Neural progenitor cell (in vitro differentiated cells): ENCODE measurements at regions not wholly inside any gene's neighbourhood (a gene's known extent, or its start where the extent isn't known, plus 50 kb on each side); places are given as distances from the start of the nearest gene placed in this dataset.
"Not testable (repeated sequence)": the region's sequence is repeated elsewhere in the genome, so short reads cannot be mapped to it uniquely, and the experiment has no call there.

ENCODE experiments used
- DNase-seq: peaks from one replicate; pipeline ENCODE4 v3.0.0-alpha.2; 2016; ENCODE audit warnings: low spot score
- H2AFZ ChIP-seq: fragments of 200-600 bp; sonication (generic); replicated peaks from 2 replicates; pipeline ENCODE4 v1.6.1; 2016; ENCODE audit warnings: antibody characterized with exemption
- H3F3A ChIP-seq: fragments of 200-600 bp; sonication (generic); 2 replicates; pipeline ENCODE4 v1.6.1; 2016; ENCODE audit warnings: antibody characterized with exemption, low read depth
- H3K27ac ChIP-seq: fragments of 200-600 bp; sonication (generic); 2 replicates; pipeline ENCODE4 v1.5.1; 2016; ENCODE audit warnings: mild to moderate bottlenecking
- H3K27me3 ChIP-seq: fragments of 200-600 bp; sonication (generic); 2 replicates; pipeline ENCODE4 v1.6.1; 2016; ENCODE audit warnings: mild to moderate bottlenecking, moderate library complexity
- H3K36me3 ChIP-seq: fragments of 200-600 bp; sonication (generic); 2 replicates; pipeline ENCODE4 v1.5.1; 2016
- H3K4me1 ChIP-seq: fragments of 200-600 bp; sonication (generic); 2 replicates; pipeline ENCODE4 v1.6.1; 2016; ENCODE audit warnings: mixed run types
- H3K4me2 ChIP-seq: fragments of 200-600 bp; sonication (generic); 2 replicates; pipeline ENCODE4 v1.6.1; 2016
- H3K4me3 ChIP-seq: fragments of 200-600 bp; sonication (generic); 2 replicates; pipeline ENCODE4 v1.5.1; 2016
- H3K79me2 ChIP-seq: fragments of 200-600 bp; sonication (generic); 2 replicates; pipeline ENCODE4 v1.6.1; 2016; ENCODE audit warnings: low read depth
- H3K9ac ChIP-seq: fragments of 200-600 bp; sonication (generic); 2 replicates; pipeline ENCODE4 v1.6.1; 2016
- H3K9me3 ChIP-seq: fragments of 200-600 bp; sonication (generic); 2 replicates; pipeline ENCODE4 v1.5.1; 2016; ENCODE audit warnings: low read depth
- H4K20me1 ChIP-seq: fragments of 200-600 bp; sonication (generic); 2 replicates; pipeline ENCODE4 v1.6.1; 2016; ENCODE audit warnings: low read depth
- H3K27ac Mint-ChIP-seq: 3 replicates; pipeline ENCODE4 v1.8.0; 2021; ENCODE audit warnings: mixed read lengths
- H3K27me3 Mint-ChIP-seq: 2 replicates; pipeline ENCODE4 v1.8.0; 2022; ENCODE audit warnings: low read depth, mild to moderate bottlenecking, inconsistent platforms, moderate library complexity, mixed read lengths; ENCODE audit not compliant: insufficient read depth
- H3K36me3 Mint-ChIP-seq: 3 replicates; pipeline ENCODE4 v1.8.0; 2021; ENCODE audit warnings: mixed read lengths
- H3K4me1 Mint-ChIP-seq: 3 replicates; pipeline ENCODE4 v1.8.0; 2021; ENCODE audit warnings: mixed read lengths
- H3K4me3 Mint-ChIP-seq: 3 replicates; pipeline ENCODE4 v1.8.0; 2021; ENCODE audit warnings: mild to moderate bottlenecking, moderate library complexity, mixed read lengths
- H3K9me3 Mint-ChIP-seq: 3 replicates; pipeline ENCODE4 v1.8.0; 2020; ENCODE audit warnings: mixed read lengths
- CTCF ChIP-seq: fragments of 200-600 bp; sonication (generic); IDR thresholded peaks from 2 replicates; pipeline ENCODE4 v1.5.1; 2017; ENCODE audit warnings: antibody characterized with exemption, mild to moderate bottlenecking
- EZH2 ChIP-seq: fragments of 200-600 bp; sonication (generic); IDR thresholded peaks from 2 replicates; pipeline ENCODE4 v1.6.1; 2017; ENCODE audit warnings: antibody characterized with exemption, mild to moderate bottlenecking, moderate library complexity
- EZH2phosphoT487 ChIP-seq: fragments of 200-600 bp; sonication (generic); IDR thresholded peaks from 2 replicates; pipeline ENCODE4 v1.6.1; 2017; ENCODE audit warnings: antibody characterized with exemption

- H3K36me3 Mint-ChIP-seq: no peaks in the 10 kb centered on the region
- H2AFZ ChIP-seq: no peak overlapping the region
- no peaks in the 10 kb centered on the region for H3K27me3 ChIP-seq
- H3K4me3 ChIP-seq: no peak overlapping the region
- no peaks in the 10 kb centered on the region for H3F3A ChIP-seq
- H3K27ac ChIP-seq: no peak overlapping the region
- no peak overlapping the region for H3K4me2 ChIP-seq
- peaks cover 3% of the 10 kb centered on the region for H3K9me3 Mint-ChIP-seq
- no peaks in the 10 kb centered on the region for H3K4me1 Mint-ChIP-seq
- H3K79me2 ChIP-seq: no peaks in the 10 kb centered on the region
- no peaks in the 10 kb centered on the region for H3K4me1 ChIP-seq
- H3K36me3 ChIP-seq: no peaks in the 10 kb centered on the region
- H3K9me3 ChIP-seq: no peaks in the 10 kb centered on the region
- H3K27me3 Mint-ChIP-seq: no peaks in the 10 kb centered on the region
- TF ChIP-seq CTCF: no peak
- no peak for TF ChIP-seq EZH2
- TF ChIP-seq EZH2phosphoT487: no peak
- no peak overlapping the region for H3K4me3 Mint-ChIP-seq
- no peaks in the 10 kb centered on the region for H4K20me1 ChIP-seq
- no peak overlapping the region for H3K27ac Mint-ChIP-seq
- no peak for DNase-seq
- no peak overlapping the region for H3K9ac ChIP-seq
Measured at GRCh38 chr4:127379499-127379898, 253.3 kb upstream of the INTU start.

GRCh38 chr4:127379948-127380347 lies 252.8 kb upstream of the INTU start:
- not testable (repeated sequence) for H3K4me2 ChIP-seq, DNase-seq, H3F3A ChIP-seq, H3K27ac Mint-ChIP-seq, H3K36me3 ChIP-seq, H3K9me3 ChIP-seq, H3K36me3 Mint-ChIP-seq, H3K4me3 Mint-ChIP-seq, H3K27me3 ChIP-seq, H3K4me1 Mint-ChIP-seq, H3K4me3 ChIP-seq, H3K27me3 Mint-ChIP-seq, H2AFZ ChIP-seq, H3K4me1 ChIP-seq, H3K9me3 Mint-ChIP-seq, H3K79me2 ChIP-seq, H3K9ac ChIP-seq, H4K20me1 ChIP-seq, H3K27ac ChIP-seq

- H4K20me1 ChIP-seq: no peaks in the 10 kb centered on the region
- no peaks in the 10 kb centered on the region for H3K36me3 Mint-ChIP-seq
- DNase-seq: no peak
- no peak overlapping the region for H3K4me3 ChIP-seq
- H3K4me1 Mint-ChIP-seq: no peaks in the 10 kb centered on the region
- H3K9me3 ChIP-seq: no peaks in the 10 kb centered on the region
- H3K4me1 ChIP-seq: no peaks in the 10 kb centered on the region
- no peak overlapping the region for H3K27ac ChIP-seq
- no peaks in the 10 kb centered on the region for H3F3A ChIP-seq
- H3K27me3 ChIP-seq: no peaks in the 10 kb centered on the region
- no peak overlapping the region for H2AFZ ChIP-seq
- peaks cover 3% of the 10 kb centered on the region for H3K9me3 Mint-ChIP-seq
- TF ChIP-seq CTCF (no peak), EZH2phosphoT487 (no peak), EZH2 (no peak)
- H3K27ac Mint-ChIP-seq: no peak overlapping the region
- H3K27me3 Mint-ChIP-seq: no peaks in the 10 kb centered on the region
- no peak overlapping the region for H3K4me2 ChIP-seq
- no peaks in the 10 kb centered on the region for H3K36me3 ChIP-seq
- no peak overlapping the region for H3K4me3 Mint-ChIP-seq
- no peaks in the 10 kb centered on the region for H3K79me2 ChIP-seq
- no peak overlapping the region for H3K9ac ChIP-seq
Measured at GRCh38 chr4:127383666-127384065, 249.1 kb upstream of the INTU start.

- Histone ChIP-seq H3K4me3 (no peak overlapping the region), H3K27ac (no peak overlapping the region), H3K4me2 (no peak overlapping the region), H3K36me3 (no peaks in the 10 kb centered on the region), H3K9ac (no peak overlapping the region), H3K9me3 (no peaks in the 10 kb centered on the region), H3F3A (no peaks in the 10 kb centered on the region), H2AFZ (no peak overlapping the region), H3K27me3 (no peaks in the 10 kb centered on the region), H3K79me2 (no peaks in the 10 kb centered on the region), H4K20me1 (no peaks in the 10 kb centered on the region), H3K4me1 (no peaks in the 10 kb centered on the region)
- Mint-ChIP-seq H3K36me3 (no peaks in the 10 kb centered on the region), H3K4me1 (no peaks in the 10 kb centered on the region), H3K27ac (no peak overlapping the region), H3K27me3 (no peaks in the 10 kb centered on the region), H3K4me3 (no peak overlapping the region), H3K9me3 (no peaks in the 10 kb centered on the region)
- no peak for DNase-seq
- TF ChIP-seq CTCF (no peak), EZH2 (no peak), EZH2phosphoT487 (no peak)
Measured at GRCh38 chr4:127394516-127394915, 238.2 kb upstream of the INTU start.
